ENCODE measurements at regions not wholly inside any gene's neighbourhood (a gene's known extent, or its start where the extent isn't known, plus 50 kb on each side); places are given as distances from the start of the nearest gene placed in this dataset.

- POLR2A ChIA-PET, result no interaction called here
- FAIRE-seq (no peak), DNase-seq (ENCODE audit: low read depth, low spot score) (no peak)
- peaks cover 11% of the 10 kb centered on the region for H3K9me3 ChIP-seq (replicated peaks; ENCODE audit: control insufficient read depth, insufficient read depth, low read length)
- H3K9ac ChIP-seq (replicated peaks; ENCODE audit: extremely low read depth, insufficient read depth, low read length), result no peak overlapping the region
- no peaks in the 10 kb centered on the region for H3K9me1 ChIP-seq (replicated peaks; ENCODE audit: control insufficient read depth, extremely low read depth, insufficient read depth, low read length)
- H3K36me3 ChIP-seq (ENCODE audit: control insufficient read depth in 2 of 2, extremely low read depth in 1 of 2, insufficient read depth in 2 of 2, low read length in 2 of 2), result no peaks in the 10 kb centered on the region
- H2AFZ ChIP-seq (ENCODE audit: low read depth, low read length), result no peak overlapping the region
- dilution Hi-C loops (cut with MboI; ENCODE audit: extremely low pct_ligation_motif_present, low sequenced_read_pairs), result no loop called here
- CTCF ChIA-PET, result no interaction called here
- no peak for TF ChIP-seq FOS (IDR thresholded peaks at IDR 0.05; ENCODE audit: borderline replicate concordance, insufficient read depth, low read length)
- TF ChIP-seq, protein P1, sequence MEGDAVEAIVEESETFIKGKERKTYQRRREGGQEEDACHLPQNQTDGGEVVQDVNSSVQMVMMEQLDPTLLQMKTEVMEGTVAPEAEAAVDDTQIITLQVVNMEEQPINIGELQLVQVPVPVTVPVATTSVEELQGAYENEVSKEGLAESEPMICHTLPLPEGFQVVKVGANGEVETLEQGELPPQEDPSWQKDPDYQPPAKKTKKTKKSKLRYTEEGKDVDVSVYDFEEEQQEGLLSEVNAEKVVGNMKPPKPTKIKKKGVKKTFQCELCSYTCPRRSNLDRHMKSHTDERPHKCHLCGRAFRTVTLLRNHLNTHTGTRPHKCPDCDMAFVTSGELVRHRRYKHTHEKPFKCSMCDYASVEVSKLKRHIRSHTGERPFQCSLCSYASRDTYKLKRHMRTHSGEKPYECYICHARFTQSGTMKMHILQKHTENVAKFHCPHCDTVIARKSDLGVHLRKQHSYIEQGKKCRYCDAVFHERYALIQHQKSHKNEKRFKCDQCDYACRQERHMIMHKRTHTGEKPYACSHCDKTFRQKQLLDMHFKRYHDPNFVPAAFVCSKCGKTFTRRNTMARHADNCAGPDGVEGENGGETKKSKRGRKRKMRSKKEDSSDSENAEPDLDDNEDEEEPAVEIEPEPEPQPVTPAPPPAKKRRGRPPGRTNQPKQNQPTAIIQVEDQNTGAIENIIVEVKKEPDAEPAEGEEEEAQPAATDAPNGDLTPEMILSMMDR (IDR thresholded peaks at IDR 0.05; ENCODE audit: extremely low read depth in 1 of 2, insufficient read depth in 1 of 2, low read depth in 1 of 2, low read length in 2 of 2), result no peak
- TF ChIP-seq POLR2A (IDR thresholded peaks at IDR 0.05; ENCODE audit: low read depth, low read length), result no peak
- TF ChIP-seq, protein P2, sequence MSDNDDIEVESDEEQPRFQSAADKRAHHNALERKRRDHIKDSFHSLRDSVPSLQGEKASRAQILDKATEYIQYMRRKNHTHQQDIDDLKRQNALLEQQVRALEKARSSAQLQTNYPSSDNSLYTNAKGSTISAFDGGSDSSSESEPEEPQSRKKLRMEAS (IDR thresholded peaks at IDR 0.05; ENCODE audit: insufficient read depth, insufficient read length), result no peak
- no peak for TF ChIP-seq POLR2AphosphoS5 (IDR thresholded peaks at IDR 0.05; ENCODE audit: insufficient read depth, low read depth, low read length)
- no peak for TF ChIP-seq MYC (IDR thresholded peaks at IDR 0.05; ENCODE audit: low read depth, low read length)
- TF ChIP-seq GATA2 (IDR thresholded peaks at IDR 0.05; ENCODE audit: insufficient read depth, insufficient read length, low read depth, low read length), result no peak
- no peak for TF ChIP-seq EZH2 (IDR thresholded peaks at IDR 0.05; ENCODE audit: borderline replicate concordance, low read depth, low read length, severe bottlenecking)
- no peak for TF ChIP-seq JUN (IDR thresholded peaks at IDR 0.05; ENCODE audit: borderline replicate concordance, insufficient read depth, insufficient read length, low read depth)
- H3K27ac ChIP-seq (ENCODE audit: insufficient read depth, low read depth, low read length), result no peak overlapping the region
- H3K79me2 ChIP-seq (ENCODE audit: control insufficient read depth, insufficient read depth, low read length), result no peaks in the 10 kb centered on the region
- H3K27me3 ChIP-seq (ENCODE audit: control insufficient read depth in 2 of 2, insufficient read depth in 2 of 2, low read length in 2 of 2), result no peaks in the 10 kb centered on the region
- intact Hi-C loops (cut with micrococcal nuclease), result no loop called here
- H3K4me1 ChIP-seq (ENCODE audit: control insufficient read depth, extremely low read depth, insufficient read depth, low read length), result no peaks in the 10 kb centered on the region
- no peak overlapping the region for H3K4me2 ChIP-seq (ENCODE audit: insufficient read depth, low read length)
- BruUV-seq (replicated peaks), result no TSS peak
- no peaks in the 10 kb centered on the region for H4K20me1 ChIP-seq (replicated peaks; ENCODE audit: control insufficient read depth, extremely low read depth, insufficient read depth, low read length)
- no peak overlapping the region for H3K4me3 ChIP-seq (replicated peaks in 1 of 3; ENCODE audit: insufficient read depth in 1 of 3, low read depth in 1 of 3, low read length in 3 of 3)
Observed at GRCh38 chr9:11618241-11618805, 1005.5 kb upstream of the PTPRD start.
